ENCODE measurements at regions not wholly inside any gene's neighbourhood (a gene's known extent, or its start where the extent isn't known, plus 50 kb on each side); places are given as distances from the start of the nearest gene placed in this dataset.

- Mint-ChIP-seq H3K27ac (no peak overlapping the region), H3K4me1 (no peaks in the 10 kb centered on the region), H3K9me3 (peaks cover 12% of the 10 kb centered on the region), H3K27me3 (ENCODE audit: insufficient read depth, low read depth) (peaks cover 5% of the 10 kb centered on the region), H3K4me3 (no peak overlapping the region), H3K36me3 (no peaks in the 10 kb centered on the region)
- H3K4me1 ChIP-seq = peaks cover 1% of the 10 kb centered on the region
- H3K36me3 ChIP-seq = no peaks in the 10 kb centered on the region
- no peak overlapping the region for H3K4me2 ChIP-seq
- no peak overlapping the region for H3K4me3 ChIP-seq
- no peak overlapping the region for H3K9ac ChIP-seq
- no peak overlapping the region for H3K27ac ChIP-seq
- H3K27me3 ChIP-seq = no peaks in the 10 kb centered on the region
- H3F3A ChIP-seq (ENCODE audit: low read depth) = peaks cover 2% of the 10 kb centered on the region
- H4K20me1 ChIP-seq (ENCODE audit: low read depth) = no peaks in the 10 kb centered on the region
- no peak for DNase-seq (ENCODE audit: low spot score)
- peaks cover 3% of the 10 kb centered on the region for H3K9me3 ChIP-seq (ENCODE audit: low read depth)
- no peak overlapping the region for H2AFZ ChIP-seq (replicated peaks)
- TF ChIP-seq, protein P1, sequence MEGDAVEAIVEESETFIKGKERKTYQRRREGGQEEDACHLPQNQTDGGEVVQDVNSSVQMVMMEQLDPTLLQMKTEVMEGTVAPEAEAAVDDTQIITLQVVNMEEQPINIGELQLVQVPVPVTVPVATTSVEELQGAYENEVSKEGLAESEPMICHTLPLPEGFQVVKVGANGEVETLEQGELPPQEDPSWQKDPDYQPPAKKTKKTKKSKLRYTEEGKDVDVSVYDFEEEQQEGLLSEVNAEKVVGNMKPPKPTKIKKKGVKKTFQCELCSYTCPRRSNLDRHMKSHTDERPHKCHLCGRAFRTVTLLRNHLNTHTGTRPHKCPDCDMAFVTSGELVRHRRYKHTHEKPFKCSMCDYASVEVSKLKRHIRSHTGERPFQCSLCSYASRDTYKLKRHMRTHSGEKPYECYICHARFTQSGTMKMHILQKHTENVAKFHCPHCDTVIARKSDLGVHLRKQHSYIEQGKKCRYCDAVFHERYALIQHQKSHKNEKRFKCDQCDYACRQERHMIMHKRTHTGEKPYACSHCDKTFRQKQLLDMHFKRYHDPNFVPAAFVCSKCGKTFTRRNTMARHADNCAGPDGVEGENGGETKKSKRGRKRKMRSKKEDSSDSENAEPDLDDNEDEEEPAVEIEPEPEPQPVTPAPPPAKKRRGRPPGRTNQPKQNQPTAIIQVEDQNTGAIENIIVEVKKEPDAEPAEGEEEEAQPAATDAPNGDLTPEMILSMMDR (IDR thresholded peaks at IDR 0.05) = no peak
- no peak for TF ChIP-seq EZH2 (IDR thresholded peaks at IDR 0.05)
- no peak for TF ChIP-seq EZH2phosphoT487 (IDR thresholded peaks at IDR 0.05)
- no peaks in the 10 kb centered on the region for H3K79me2 ChIP-seq (ENCODE audit: low read depth)
Measured at GRCh38 chr1:29532751-29533150, 296.4 kb downstream of the PTPRU start.

DNA sequence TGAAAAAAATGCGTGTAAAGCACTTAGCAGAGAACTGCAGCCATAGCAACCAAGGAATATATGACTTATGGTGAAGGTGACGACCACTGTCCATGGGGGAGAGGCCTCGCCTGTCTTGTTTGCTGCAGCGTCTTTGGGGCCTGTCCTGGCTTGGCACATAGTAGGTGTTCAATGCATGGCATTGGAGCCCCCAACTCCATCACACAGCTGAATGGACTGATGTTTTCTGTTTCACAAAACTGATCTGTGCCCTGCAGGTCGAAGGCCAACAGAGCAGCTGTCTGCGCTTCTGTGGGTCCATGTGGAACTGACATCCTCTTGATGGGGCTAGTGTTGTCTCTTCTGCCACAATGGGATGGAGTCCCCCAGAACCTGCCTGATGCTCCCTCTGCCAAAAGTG, 296.0 kb downstream of the PTPRU start:
- Histone ChIP-seq H3K9ac (no peak overlapping the region), H3K4me3 (no peak overlapping the region), H3K27me3 (no peaks in the 10 kb centered on the region), H3K4me2 (no peak overlapping the region), H2AFZ (replicated peaks) (no peak overlapping the region), H3K4me1 (peaks cover 6% of the 10 kb centered on the region), H4K20me1 (ENCODE audit: low read depth) (no peaks in the 10 kb centered on the region), H3K79me2 (ENCODE audit: low read depth) (no peaks in the 10 kb centered on the region), H3K36me3 (no peaks in the 10 kb centered on the region), H3K27ac (no peak overlapping the region), H3F3A (ENCODE audit: low read depth) (peaks cover 6% of the 10 kb centered on the region), H3K9me3 (ENCODE audit: low read depth) (peaks cover 3% of the 10 kb centered on the region)
- Mint-ChIP-seq H3K4me1 (peaks cover 3% of the 10 kb centered on the region), H3K27ac (no peak overlapping the region), H3K27me3 (ENCODE audit: insufficient read depth, low read depth) (peaks cover 5% of the 10 kb centered on the region), H3K9me3 (peaks cover 12% of the 10 kb centered on the region), H3K36me3 (no peaks in the 10 kb centered on the region), H3K4me3 (no peak overlapping the region)
- no peak for DNase-seq (ENCODE audit: low spot score)
- TF ChIP-seq EZH2phosphoT487 (IDR thresholded peaks at IDR 0.05) (no peak), EZH2 (IDR thresholded peaks at IDR 0.05) (no peak)
- TF ChIP-seq, protein P1 (IDR thresholded peaks at IDR 0.05) = no peak

- no peaks in the 10 kb centered on the region for H3K36me3 ChIP-seq
- Mint-ChIP-seq H3K9me3 (peaks cover 12% of the 10 kb centered on the region), H3K4me3 (no peak overlapping the region), H3K4me1 (peaks cover 10% of the 10 kb centered on the region), H3K27me3 (ENCODE audit: insufficient read depth, low read depth) (peaks cover 4% of the 10 kb centered on the region), H3K36me3 (no peaks in the 10 kb centered on the region), H3K27ac (no peak overlapping the region)
- H2AFZ ChIP-seq (replicated peaks) = no peak overlapping the region
- DNase-seq (ENCODE audit: low spot score) = no peak
- H3K9me3 ChIP-seq (ENCODE audit: low read depth) = peaks cover 3% of the 10 kb centered on the region
- no peaks in the 10 kb centered on the region for H4K20me1 ChIP-seq (ENCODE audit: low read depth)
- H3F3A ChIP-seq (ENCODE audit: low read depth) = peaks cover 13% of the 10 kb centered on the region
- no peak overlapping the region for H3K4me3 ChIP-seq
- no peak overlapping the region for H3K9ac ChIP-seq
- TF ChIP-seq, protein P1 (IDR thresholded peaks at IDR 0.05) = no peak
- no peak for TF ChIP-seq EZH2phosphoT487 (IDR thresholded peaks at IDR 0.05)
- TF ChIP-seq EZH2 (IDR thresholded peaks at IDR 0.05) = no peak
- no peak overlapping the region for H3K4me2 ChIP-seq
- peaks cover 13% of the 10 kb centered on the region for H3K4me1 ChIP-seq
- no peaks in the 10 kb centered on the region for H3K27me3 ChIP-seq
- H3K79me2 ChIP-seq (ENCODE audit: low read depth) = no peaks in the 10 kb centered on the region
- H3K27ac ChIP-seq = no peak overlapping the region
Measured at GRCh38 chr1:29531596-29531995, 295.3 kb downstream of the PTPRU start.

All from neural progenitor cell (in vitro differentiated cells).